K562 (cell line): ENCODE measurements at regions not wholly inside any gene's neighbourhood (a gene's known extent, or its start where the extent isn't known, plus 50 kb on each side); places are given as distances from the start of the nearest gene placed in this dataset.

Experiments
- ATAC-seq: fragments of 200-7000 bp; cut with Tn5 transposase; 3 replicates; pipeline ENCODE4 v1.9.1; 2020; ENCODE audit warnings: moderate library complexity
- BruUV-seq: library from RNA; stranded (reverse); fragments of 400-500 nt; replicated peaks from 2 replicates; lab custom pipeline; 2021; lab: Mats Ljungman, UMichigan
- CTCF ChIA-PET: fragments of 300-600 bp; formaldehyde crosslinking; extraction: SDS; loops from one replicate; lab custom pipeline; 2021; ENCODE audit warnings: low intra/inter-chr PET ratio; lab: Yijun Ruan, JAX
- POLR2A ChIA-PET: fragments of 300-600, 350-650 bp; sonication (Branson Sonifier 250); formaldehyde crosslinking; extraction: SDS; loops from one replicate; lab custom pipeline; 2021; ENCODE audit warnings: antibody characterized with exemption, inconsistent platforms; lab: Yijun Ruan, JAX
- DNase-seq, 4 experiments: peaks; one replicate each; pipeline versions ENCODE4 v3.0.0 to v3.0.0-alpha.2; 2011 to 2018; ENCODE audit warnings: low spot score in 3 of 4, mixed read lengths in 3 of 4; ENCODE audit errors: extremely low read depth in 1 of 4
- FAIRE-seq: peaks from 2 replicates; lab custom pipeline; 2011; peaks lifted over from hg19 to GRCh38; lab: Jason Lieb, UNC
- H2AFZ ChIP-seq: 2 replicates; pipeline ENCODE4 v1.6.0; 2011; ENCODE audit warnings: low read depth, low read length, control low read depth, inconsistent platforms
- H3K27ac ChIP-seq: fragments of 200-600 bp; 3 replicates; pipeline ENCODE4 v1.8.0; 2011; ENCODE audit warnings: low read depth, mild to moderate bottlenecking, control low read depth, inconsistent platforms, low read length, moderate library complexity, mixed read lengths; ENCODE audit errors: extremely low read depth
- H3K27me3 ChIP-seq, 2 experiments: fragments of 300-600 bp in 1 of 2; 2 replicates in 1 of 2; 3 replicates in 1 of 2; pipeline versions ENCODE4 v1.6.0 to v1.8.0; 2011; ENCODE audit warnings: inconsistent platforms in 2 of 2, low read length in 2 of 2, mild to moderate bottlenecking in 1 of 2, mixed read lengths in 1 of 2, moderate library complexity in 1 of 2; ENCODE audit not compliant: control insufficient read depth in 2 of 2, insufficient read depth in 2 of 2
- H3K36me3 ChIP-seq: fragments of 300-600 bp; 3 replicates; pipeline ENCODE4 v1.8.0; 2011; ENCODE audit warnings: mild to moderate bottlenecking, low read length, inconsistent platforms; ENCODE audit not compliant: control insufficient read depth, insufficient read depth
- H3K4me1 ChIP-seq, 2 experiments: fragments of 200-600 bp in 1 of 2; replicated peaks in 1 of 2; 2 replicates in 1 of 2; 3 replicates in 1 of 2; pipeline versions ENCODE4 v1.5.1 to v1.8.0; 2011; ENCODE audit warnings: inconsistent platforms in 2 of 2, low read length in 2 of 2, mild to moderate bottlenecking in 1 of 2, mixed read lengths in 1 of 2, moderate library complexity in 1 of 2; ENCODE audit not compliant: control insufficient read depth in 2 of 2, insufficient read depth in 2 of 2
- H3K4me2 ChIP-seq: 2 replicates; pipeline ENCODE4 v1.6.1; 2011; ENCODE audit warnings: low read length, control low read depth, inconsistent platforms, mixed read lengths; ENCODE audit not compliant: insufficient read depth
- H3K4me3 ChIP-seq: fragments of 200-600 bp; sonication (generic), shearing (Covaris generic); 2 replicates; pipeline ENCODE4 v1.5.1; 2016; ENCODE audit warnings: control low read depth, inconsistent platforms
- H3K79me2 ChIP-seq: fragments of 200-600 bp; 3 replicates; pipeline ENCODE4 v1.8.0; 2011; ENCODE audit warnings: low read length, inconsistent platforms; ENCODE audit not compliant: control insufficient read depth, insufficient read depth
- H3K9ac ChIP-seq, 2 experiments: 2 replicates each; pipeline versions ENCODE4 v1.6.0 to v1.6.1; 2011; ENCODE audit warnings: low read depth in 2 of 2, low read length in 2 of 2, control low read depth in 1 of 2, inconsistent platforms in 1 of 2, mild to moderate bottlenecking in 1 of 2, mixed read lengths in 1 of 2; ENCODE audit not compliant: insufficient read depth in 1 of 2
- H3K9me1 ChIP-seq: one replicate; pipeline ENCODE4 v1.6.0; 2011; ENCODE audit warnings: inconsistent platforms, mild to moderate bottlenecking, low read length, moderate library complexity; ENCODE audit not compliant: control insufficient read depth, insufficient read depth
- H3K9me3 ChIP-seq: replicated peaks from 2 replicates; pipeline ENCODE4 v1.5.1; 2011; ENCODE audit warnings: low read depth, low read length, inconsistent platforms; ENCODE audit not compliant: control insufficient read depth, insufficient read depth
- H4K20me1 ChIP-seq: replicated peaks from 2 replicates; pipeline ENCODE4 v1.6.1; 2011; ENCODE audit warnings: low read length, inconsistent platforms, mixed read lengths; ENCODE audit not compliant: control insufficient read depth, insufficient read depth
- BCOR ChIP-seq: fragments of 450-650 bp; IDR thresholded peaks from 2 replicates; pipeline ENCODE4 v1.6.1; 2016
- DPF2 ChIP-seq: fragments of 450-650 bp; IDR thresholded peaks from 2 replicates; pipeline ENCODE4 v1.6.1; 2016
- ERF ChIP-seq: fragments of 450-650 bp; formaldehyde crosslinking; IDR thresholded peaks from 2 replicates; pipeline ENCODE4 v1.4.0; 2020; ENCODE audit warnings: mild to moderate bottlenecking, mixed read lengths
- HMG20A ChIP-seq: fragments of 450-650 bp; formaldehyde crosslinking; conservative IDR thresholded peaks from 2 replicates; pipeline ENCODE4 v1.4.0; 2020; ENCODE audit warnings: mild to moderate bottlenecking, mixed read lengths
- KLF13 ChIP-seq: fragments of 450-650 bp; IDR thresholded peaks from 2 replicates; pipeline ENCODE4 v1.6.1; 2016; ENCODE audit warnings: missing genetic modification characterization, low read depth, mild to moderate bottlenecking, missing compliant biosample characterization, moderate library complexity, borderline replicate concordance
- NEUROD1 ChIP-seq: fragments of 150-350 bp; IDR thresholded peaks from 2 replicates; pipeline ENCODE4 v1.6.1; 2014; ENCODE audit warnings: borderline replicate concordance, low read length, low read depth; ENCODE audit not compliant: partially characterized antibody
- PCBP1 ChIP-seq: fragments of 200-400 bp; formaldehyde crosslinking; IDR thresholded peaks from 2 replicates; pipeline ENCODE4 v1.6.1; 2018; ENCODE audit warnings: mild to moderate bottlenecking, low read depth, low read length; ENCODE audit not compliant: poor library complexity, severe bottlenecking
- RBM17 ChIP-seq: fragments of 200-400 bp; formaldehyde crosslinking; IDR thresholded peaks from 2 replicates; pipeline ENCODE4 v1.6.1; 2017; ENCODE audit warnings: low read depth, mild to moderate bottlenecking, low read length, borderline replicate concordance
- SP2 ChIP-seq: IDR thresholded peaks from 2 replicates; pipeline ENCODE4 v1.6.1; 2011; ENCODE audit warnings: mild to moderate bottlenecking, low read depth, low read length, moderate library complexity; ENCODE audit not compliant: poor library complexity, severe bottlenecking; ENCODE audit errors: extremely low read depth
- TEAD4 ChIP-seq, 2 experiments: sonication (generic) in 1 of 2; formaldehyde crosslinking in 1 of 2; IDR thresholded peaks; 2 replicates each; pipeline versions ENCODE4 v1.6.1 to v1.8.0; 2012 to 2022; ENCODE audit warnings: borderline replicate concordance in 1 of 2, inconsistent platforms in 1 of 2, low read length in 1 of 2, mild to moderate bottlenecking in 1 of 2, missing genetic modification reagents in 1 of 2
- ZBTB1 ChIP-seq: sonication (generic); formaldehyde crosslinking; IDR thresholded peaks from 2 replicates; pipeline ENCODE4 v1.8.1; 2023; ENCODE audit warnings: missing genetic modification reagents, low read depth, mild to moderate bottlenecking, borderline replicate concordance
- ZNF134 ChIP-seq: fragments of 250-450 bp; sonication (Bioruptor Pico); conservative IDR thresholded peaks from 2 replicates; pipeline ENCODE4 v1.4.0; 2020
- ZNF551 ChIP-seq: fragments of 250-450 bp; sonication (Bioruptor Pico); IDR thresholded peaks from 2 replicates; pipeline ENCODE4 v1.5.0; 2021; ENCODE audit warnings: mild to moderate bottlenecking, moderate library complexity
- ZNF77 ChIP-seq: fragments of 250-450 bp; sonication (Bioruptor Pico); IDR thresholded peaks from 2 replicates; pipeline ENCODE4 v1.5.0; 2020
- WGBS: fragments of 100-300 bp; shearing (Covaris generic); methylation state at CpG from one replicate; pipeline ENCODE4 v1.1.6; 2016; ENCODE audit warnings: low coverage, mixed read lengths; ENCODE audit not compliant: insufficient coverage; ENCODE audit errors: missing lambda C conversion rate; 5-methylcytosine and 5-hydroxymethylcytosine counted together
- in situ Hi-C: fragments of 300-500 bp; cut with MboI; formaldehyde crosslinking; loops from 4 replicates; pipeline ENCODE4 v1.15.0; 2018; ENCODE audit warnings: inconsistent platforms, mixed read lengths
- intact Hi-C: fragments of 100-400 bp; cut with micrococcal nuclease; formaldehyde crosslinking; loops from 2 replicates; pipeline ENCODE4 v1.14.2; 2022
- TF ChIP-seq, protein P1 (sequence below): sonication (generic); formaldehyde crosslinking; IDR thresholded peaks from 2 replicates; pipeline ENCODE4 v1.8.0; 2022; ENCODE audit warnings: mild to moderate bottlenecking, missing genetic modification reagents
- TF ChIP-seq, protein P2 (sequence below), 2 experiments: IDR thresholded peaks; 2 replicates each; pipeline ENCODE4 v1.6.1; 2011; ENCODE audit warnings: borderline replicate concordance in 1 of 2, control low read depth in 1 of 2, low read depth in 1 of 2, low read length in 1 of 2, mild to moderate bottlenecking in 1 of 2, mixed read lengths in 1 of 2, moderate library complexity in 1 of 2; ENCODE audit not compliant: insufficient read depth in 1 of 2, insufficient read length in 1 of 2, poor library complexity in 1 of 2, severe bottlenecking in 1 of 2; ENCODE audit errors: extremely low read depth in 1 of 2
- TF ChIP-seq, protein P3 (sequence below): fragments of 250-450 bp; sonication (Bioruptor Pico); IDR thresholded peaks from 2 replicates; pipeline ENCODE4 v1.8.0; 2021; ENCODE audit warnings: moderate library complexity, mild to moderate bottlenecking, inconsistent platforms

DNA sequence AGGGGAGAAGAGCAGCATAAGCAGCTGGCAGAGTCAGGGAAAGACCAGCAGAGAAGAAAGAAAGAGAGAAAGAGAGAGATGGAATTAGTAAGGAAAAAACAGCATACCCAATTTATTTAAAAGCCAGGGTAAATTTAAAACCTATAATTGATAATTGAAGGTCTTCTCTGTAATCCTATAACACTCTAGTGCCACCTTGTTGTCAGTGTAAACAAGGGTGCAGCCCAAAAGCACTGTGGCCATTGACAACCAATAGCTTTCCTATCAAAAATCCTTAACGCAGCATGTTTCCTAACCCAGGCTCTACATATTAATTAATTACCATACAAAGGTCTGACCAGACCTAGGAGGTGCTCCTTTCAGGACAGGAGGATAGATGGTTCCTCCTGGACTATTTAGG lies 447.2 kb upstream of the HSFY2 start:
- no peak for TF ChIP-seq SP2
- no peak for TF ChIP-seq HMG20A
- TF ChIP-seq ZNF134 (CRISPR knock-in tag), result no peak
- TF ChIP-seq BCOR, result no peak
- TF ChIP-seq KLF13 (tag), result no peak
- no peak for TF ChIP-seq NEUROD1
- TF ChIP-seq ERF (CRISPR knock-in tag), result no peak
- TF ChIP-seq, protein P1, sequence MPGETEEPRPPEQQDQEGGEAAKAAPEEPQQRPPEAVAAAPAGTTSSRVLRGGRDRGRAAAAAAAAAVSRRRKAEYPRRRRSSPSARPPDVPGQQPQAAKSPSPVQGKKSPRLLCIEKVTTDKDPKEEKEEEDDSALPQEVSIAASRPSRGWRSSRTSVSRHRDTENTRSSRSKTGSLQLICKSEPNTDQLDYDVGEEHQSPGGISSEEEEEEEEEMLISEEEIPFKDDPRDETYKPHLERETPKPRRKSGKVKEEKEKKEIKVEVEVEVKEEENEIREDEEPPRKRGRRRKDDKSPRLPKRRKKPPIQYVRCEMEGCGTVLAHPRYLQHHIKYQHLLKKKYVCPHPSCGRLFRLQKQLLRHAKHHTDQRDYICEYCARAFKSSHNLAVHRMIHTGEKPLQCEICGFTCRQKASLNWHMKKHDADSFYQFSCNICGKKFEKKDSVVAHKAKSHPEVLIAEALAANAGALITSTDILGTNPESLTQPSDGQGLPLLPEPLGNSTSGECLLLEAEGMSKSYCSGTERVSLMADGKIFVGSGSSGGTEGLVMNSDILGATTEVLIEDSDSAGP (CRISPR knock-in tag), result no peak
- no peak for TF ChIP-seq ZNF77 (CRISPR knock-in tag)
- no peak for TF ChIP-seq DPF2
- no peak for TF ChIP-seq TEAD4 (IDR thresholded peaks at IDR 0.05; ENCODE audit: low read length)
- TF ChIP-seq TEAD4 (CRISPR knock-in tag; IDR thresholded peaks at IDR 0.05; ENCODE audit: borderline replicate concordance), result no peak
- TF ChIP-seq ZBTB1 (CRISPR knock-in tag), result no peak
- no peak for TF ChIP-seq ZNF551 (CRISPR knock-in tag)
- TF ChIP-seq, protein P2, sequence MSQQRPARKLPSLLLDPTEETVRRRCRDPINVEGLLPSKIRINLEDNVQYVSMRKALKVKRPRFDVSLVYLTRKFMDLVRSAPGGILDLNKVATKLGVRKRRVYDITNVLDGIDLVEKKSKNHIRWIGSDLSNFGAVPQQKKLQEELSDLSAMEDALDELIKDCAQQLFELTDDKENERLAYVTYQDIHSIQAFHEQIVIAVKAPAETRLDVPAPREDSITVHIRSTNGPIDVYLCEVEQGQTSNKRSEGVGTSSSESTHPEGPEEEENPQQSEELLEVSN (IDR thresholded peaks at IDR 0.05; ENCODE audit: borderline replicate concordance in 1 of 2, extremely low read depth in 1 of 2, insufficient read depth in 1 of 2, insufficient read length in 1 of 2, low read depth in 1 of 2, low read length in 1 of 2, poor library complexity in 1 of 2, severe bottlenecking in 1 of 2), result no peak
- TF ChIP-seq PCBP1, result no peak
- TF ChIP-seq RBM17, result no peak
- TF ChIP-seq, protein P3, sequence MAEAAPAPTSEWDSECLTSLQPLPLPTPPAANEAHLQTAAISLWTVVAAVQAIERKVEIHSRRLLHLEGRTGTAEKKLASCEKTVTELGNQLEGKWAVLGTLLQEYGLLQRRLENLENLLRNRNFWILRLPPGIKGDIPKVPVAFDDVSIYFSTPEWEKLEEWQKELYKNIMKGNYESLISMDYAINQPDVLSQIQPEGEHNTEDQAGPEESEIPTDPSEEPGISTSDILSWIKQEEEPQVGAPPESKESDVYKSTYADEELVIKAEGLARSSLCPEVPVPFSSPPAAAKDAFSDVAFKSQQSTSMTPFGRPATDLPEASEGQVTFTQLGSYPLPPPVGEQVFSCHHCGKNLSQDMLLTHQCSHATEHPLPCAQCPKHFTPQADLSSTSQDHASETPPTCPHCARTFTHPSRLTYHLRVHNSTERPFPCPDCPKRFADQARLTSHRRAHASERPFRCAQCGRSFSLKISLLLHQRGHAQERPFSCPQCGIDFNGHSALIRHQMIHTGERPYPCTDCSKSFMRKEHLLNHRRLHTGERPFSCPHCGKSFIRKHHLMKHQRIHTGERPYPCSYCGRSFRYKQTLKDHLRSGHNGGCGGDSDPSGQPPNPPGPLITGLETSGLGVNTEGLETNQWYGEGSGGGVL (CRISPR knock-in tag), result no peak
- TF ChIP-seq, all 486 proteins: peak for 0
- H3K4me1 ChIP-seq, result no peaks in the 10 kb centered on the region
- intact Hi-C loops (no loop called here), in situ Hi-C loops (no loop called here)
- H3K9ac ChIP-seq, result no peak overlapping the region
- no peak for DNase-seq
- no peaks in the 10 kb centered on the region for H3K79me2 ChIP-seq
- ChIA-PET CTCF (no interaction called here), POLR2A (no interaction called here)
- H3K4me2 ChIP-seq, result no peak overlapping the region
- no peaks in the 10 kb centered on the region for H3K9me3 ChIP-seq
- no TSS peak for BruUV-seq
- FAIRE-seq, result no peak
- no peaks in the 10 kb centered on the region for H3K27me3 ChIP-seq
- no peak for ATAC-seq
- no peak overlapping the region for H2AFZ ChIP-seq
- no peak overlapping the region for H3K4me3 ChIP-seq
- H3K36me3 ChIP-seq, result no peaks in the 10 kb centered on the region
- no CpG with 5 or more reads among the region's 1 CpG for WGBS
- H3K27ac ChIP-seq, result no peak overlapping the region
- H3K9me1 ChIP-seq, result no peaks in the 10 kb centered on the region
- H4K20me1 ChIP-seq, result no peaks in the 10 kb centered on the region
